ENCODE measurements at regions not wholly inside any gene's neighbourhood (a gene's known extent, or its start where the extent isn't known, plus 50 kb on each side); places are given as distances from the start of the nearest gene placed in this dataset.
A peak's percentile ranks its signal among the peaks of the same experiment; 100 is the strongest.

DNA sequence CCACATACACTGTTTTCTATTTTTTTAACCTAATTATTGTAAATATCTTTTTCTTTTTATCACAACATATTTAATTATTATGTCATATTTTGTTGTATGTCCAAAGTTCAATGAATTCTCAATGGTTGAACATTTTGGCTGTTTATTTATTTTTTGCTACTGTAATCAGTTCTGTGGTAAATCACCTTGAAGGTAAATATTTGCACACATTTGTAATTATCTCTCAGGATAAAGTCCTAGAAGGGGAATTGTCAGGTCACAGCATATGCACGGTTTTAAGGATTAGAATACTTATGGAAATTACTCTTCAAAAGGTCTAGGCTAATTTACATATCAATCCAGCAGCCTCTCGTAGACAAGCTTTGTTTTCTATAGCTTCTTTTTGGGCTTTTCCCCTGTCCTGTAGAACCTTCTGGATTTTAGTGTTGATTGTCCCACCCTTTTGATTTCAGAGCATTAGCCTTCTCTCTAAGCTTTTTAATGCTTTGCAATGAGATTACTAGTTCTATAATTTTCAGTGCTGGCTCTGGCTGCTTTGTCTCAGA is 362.6 kb downstream of the KCNRG start:
- H3K9ac ChIP-seq (ENCODE audit: low read length), result 0 out of 2 replicates have a peak overlapping the region, but pooled peaks have one; percentile 11
- H3K4me3 ChIP-seq (ENCODE audit: insufficient read depth, low read length, poor library complexity, severe bottlenecking), result peak overlapping the region; percentile 2
- peaks cover 4% of the 10 kb centered on the region; the same call in 1 of the 2 replicates for H3K36me3 ChIP-seq (ENCODE audit: low read length)
- H3K9me3 ChIP-seq (ENCODE audit: insufficient read depth, low read length), result peaks cover 19% of the 10 kb centered on the region; the same call in 1 of the 2 replicates
- H3K27me3 ChIP-seq (ENCODE audit: low read length), result no peaks in the 10 kb centered on the region
- H2AFZ ChIP-seq (ENCODE audit: low read depth, low read length, severe bottlenecking), result peak overlapping the region; percentile 49
- H4K20me1 ChIP-seq (ENCODE audit: low read depth, low read length), result no peaks in the 10 kb centered on the region
- H3K27ac ChIP-seq (ENCODE audit: low read depth, low read length), result peak overlapping the region; percentile 37; the same call in 1 of the 2 replicates
- no peaks in the 10 kb centered on the region for H3F3A ChIP-seq (ENCODE audit: insufficient read depth)
- no peaks in the 10 kb centered on the region for H3K79me2 ChIP-seq (ENCODE audit: insufficient read depth, low read length)
- H3K4me2 ChIP-seq (ENCODE audit: low read depth, low read length, poor library complexity, severe bottlenecking), result peak overlapping the region; percentile 54
- TF ChIP-seq, protein P1, sequence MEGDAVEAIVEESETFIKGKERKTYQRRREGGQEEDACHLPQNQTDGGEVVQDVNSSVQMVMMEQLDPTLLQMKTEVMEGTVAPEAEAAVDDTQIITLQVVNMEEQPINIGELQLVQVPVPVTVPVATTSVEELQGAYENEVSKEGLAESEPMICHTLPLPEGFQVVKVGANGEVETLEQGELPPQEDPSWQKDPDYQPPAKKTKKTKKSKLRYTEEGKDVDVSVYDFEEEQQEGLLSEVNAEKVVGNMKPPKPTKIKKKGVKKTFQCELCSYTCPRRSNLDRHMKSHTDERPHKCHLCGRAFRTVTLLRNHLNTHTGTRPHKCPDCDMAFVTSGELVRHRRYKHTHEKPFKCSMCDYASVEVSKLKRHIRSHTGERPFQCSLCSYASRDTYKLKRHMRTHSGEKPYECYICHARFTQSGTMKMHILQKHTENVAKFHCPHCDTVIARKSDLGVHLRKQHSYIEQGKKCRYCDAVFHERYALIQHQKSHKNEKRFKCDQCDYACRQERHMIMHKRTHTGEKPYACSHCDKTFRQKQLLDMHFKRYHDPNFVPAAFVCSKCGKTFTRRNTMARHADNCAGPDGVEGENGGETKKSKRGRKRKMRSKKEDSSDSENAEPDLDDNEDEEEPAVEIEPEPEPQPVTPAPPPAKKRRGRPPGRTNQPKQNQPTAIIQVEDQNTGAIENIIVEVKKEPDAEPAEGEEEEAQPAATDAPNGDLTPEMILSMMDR (IDR thresholded peaks at IDR 0.05; ENCODE audit: insufficient read depth, low read length, poor library complexity, severe bottlenecking), result no peak
- no peak for TF ChIP-seq EZH2phosphoT487 (conservative IDR thresholded peaks at IDR 0.05; ENCODE audit: low read length)
- H3K9me2 ChIP-seq (replicated peaks; ENCODE audit: insufficient read depth, low read length), result no peaks in the 10 kb centered on the region

DNA sequence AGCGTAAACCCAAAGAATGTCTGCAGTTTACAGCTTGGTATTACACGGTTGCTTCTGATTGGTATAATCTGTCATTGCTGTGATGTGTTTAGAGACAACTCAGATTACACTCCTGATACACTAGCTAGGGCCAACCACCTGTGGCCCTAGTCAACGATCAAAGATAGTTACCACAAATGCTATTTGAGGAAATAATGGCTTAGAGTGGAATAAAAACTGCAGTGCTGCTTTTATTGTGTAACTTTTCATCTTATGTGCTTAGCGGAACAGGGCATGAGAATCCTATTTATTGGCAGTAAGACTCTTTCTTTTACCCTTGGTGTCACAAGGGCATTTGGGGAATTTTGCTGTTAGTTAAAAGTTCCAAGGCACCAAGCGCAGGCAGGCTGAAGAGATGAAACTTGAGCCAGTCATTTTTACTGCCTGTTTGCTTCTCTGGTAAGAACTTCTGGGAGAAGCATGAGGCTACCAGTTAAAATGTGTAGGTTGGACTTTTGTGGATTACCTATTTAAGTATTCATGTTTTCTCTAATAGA is 363.3 kb downstream of the KCNRG start:
- peak overlapping the region; percentile 37 for H3K27ac ChIP-seq (ENCODE audit: low read depth, low read length)
- H4K20me1 ChIP-seq (ENCODE audit: low read depth, low read length), result no peaks in the 10 kb centered on the region
- H3K4me2 ChIP-seq (ENCODE audit: low read depth, low read length, poor library complexity, severe bottlenecking), result peak overlapping the region; percentile 54
- no peaks in the 10 kb centered on the region for H3K79me2 ChIP-seq (ENCODE audit: insufficient read depth, low read length)
- H2AFZ ChIP-seq (ENCODE audit: low read depth, low read length, severe bottlenecking), result peak overlapping the region; percentile 49
- H3K9me3 ChIP-seq (ENCODE audit: insufficient read depth, low read length), result peaks cover 19% of the 10 kb centered on the region; the same call in 1 of the 2 replicates
- 0 out of 2 replicates have a peak overlapping the region, but pooled peaks have one; percentile 11 for H3K9ac ChIP-seq (ENCODE audit: low read length)
- no peaks in the 10 kb centered on the region for H3F3A ChIP-seq (ENCODE audit: insufficient read depth)
- H3K36me3 ChIP-seq (ENCODE audit: low read length), result peaks cover 4% of the 10 kb centered on the region; the same call in 1 of the 2 replicates
- H3K27me3 ChIP-seq (ENCODE audit: low read length), result no peaks in the 10 kb centered on the region
- no peak for TF ChIP-seq EZH2phosphoT487 (conservative IDR thresholded peaks at IDR 0.05; ENCODE audit: low read length)
- TF ChIP-seq, protein P1 (IDR thresholded peaks at IDR 0.05; ENCODE audit: insufficient read depth, low read length, poor library complexity, severe bottlenecking), result no peak
- H3K9me2 ChIP-seq (replicated peaks; ENCODE audit: insufficient read depth, low read length), result no peaks in the 10 kb centered on the region
- peak overlapping the region; percentile 2 for H3K4me3 ChIP-seq (ENCODE audit: insufficient read depth, low read length, poor library complexity, severe bottlenecking)

DNA sequence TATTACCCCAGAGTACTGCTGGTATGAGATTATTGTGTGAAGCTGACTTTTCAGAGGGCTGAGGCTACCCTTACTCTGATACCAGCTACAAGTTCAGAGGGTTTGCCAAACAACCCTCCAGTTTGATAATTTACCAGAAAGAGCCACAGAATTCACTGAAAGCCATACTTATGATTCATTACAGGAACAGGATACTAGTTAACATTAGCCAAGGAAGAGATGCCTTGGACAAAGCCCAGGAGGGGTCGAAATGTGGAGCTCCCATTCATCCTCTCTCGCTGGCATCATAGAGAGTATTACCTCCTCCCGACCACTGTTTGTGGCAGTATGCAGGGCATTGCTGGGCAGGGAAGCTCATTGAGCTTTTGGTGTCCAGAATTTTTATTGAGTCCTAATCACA is 364.3 kb downstream of the KCNRG start:
- Histone ChIP-seq H4K20me1 (ENCODE audit: low read depth, low read length) (no peaks in the 10 kb centered on the region), H3K4me2 (ENCODE audit: low read depth, low read length, poor library complexity, severe bottlenecking) (no peak overlapping the region), H3K9ac (ENCODE audit: low read length) (no peak overlapping the region), H3K27ac (ENCODE audit: low read depth, low read length) (no peak overlapping the region), H3F3A (ENCODE audit: insufficient read depth) (no peaks in the 10 kb centered on the region), H3K36me3 (ENCODE audit: low read length) (peaks cover 4% of the 10 kb centered on the region; the same call in 1 of the 2 replicates), H3K79me2 (ENCODE audit: insufficient read depth, low read length) (no peaks in the 10 kb centered on the region), H3K4me3 (ENCODE audit: insufficient read depth, low read length, poor library complexity, severe bottlenecking) (no peak overlapping the region), H3K9me3 (ENCODE audit: insufficient read depth, low read length) (peaks cover 19% of the 10 kb centered on the region; the same call in 1 of the 2 replicates), H2AFZ (ENCODE audit: low read depth, low read length, severe bottlenecking) (no peak overlapping the region), H3K27me3 (ENCODE audit: low read length) (no peaks in the 10 kb centered on the region), H3K9me2 (replicated peaks; ENCODE audit: insufficient read depth, low read length) (no peaks in the 10 kb centered on the region)
- TF ChIP-seq, protein P1 (IDR thresholded peaks at IDR 0.05; ENCODE audit: insufficient read depth, low read length, poor library complexity, severe bottlenecking), result no peak
- no peak for TF ChIP-seq EZH2phosphoT487 (conservative IDR thresholded peaks at IDR 0.05; ENCODE audit: low read length)

All from SU-DHL-6 (cell line).